H9 (cell line): ENCODE measurements at regions not wholly inside any gene's neighbourhood (a gene's known extent, or its start where the extent isn't known, plus 50 kb on each side); places are given as distances from the start of the nearest gene placed in this dataset.

ENCODE experiments used
- DNase-seq: peaks from one replicate; pipeline ENCODE4 v3.0.0-alpha.2; 2017
- H2AFZ ChIP-seq: one replicate; pipeline ENCODE4 v1.6.1; 2013; ENCODE audit warnings: mild to moderate bottlenecking, low read length, control low read depth, moderate library complexity
- H2AK5ac ChIP-seq: 2 replicates; pipeline ENCODE4 v1.6.1; 2013; ENCODE audit warnings: low read length, control low read depth, mixed read lengths; ENCODE audit not compliant: insufficient read length
- H2BK120ac ChIP-seq: one replicate; pipeline ENCODE4 v1.6.1; 2013; ENCODE audit warnings: low read depth, mild to moderate bottlenecking, low read length, control low read depth, inconsistent platforms; ENCODE audit not compliant: poor library complexity, severe bottlenecking
- H2BK12ac ChIP-seq: 2 replicates; pipeline ENCODE4 v1.6.1; 2013; ENCODE audit warnings: low read length, control low read depth, mixed read lengths, low read depth; ENCODE audit not compliant: insufficient read length
- H2BK15ac ChIP-seq: 2 replicates; pipeline ENCODE4 v1.6.1; 2013; ENCODE audit warnings: low read depth, low read length, control low read depth
- H2BK20ac ChIP-seq: one replicate; pipeline ENCODE4 v1.6.1; 2013; ENCODE audit warnings: low read depth, mild to moderate bottlenecking, low read length, control low read depth, inconsistent platforms; ENCODE audit not compliant: poor library complexity, severe bottlenecking
- H2BK5ac ChIP-seq: 2 replicates; pipeline ENCODE4 v1.6.1; 2013; ENCODE audit warnings: low read length, control low read depth, mixed read lengths; ENCODE audit not compliant: insufficient read length
- H3K14ac ChIP-seq: 2 replicates; pipeline ENCODE4 v1.6.1; 2013; ENCODE audit warnings: low read length, control low read depth; ENCODE audit not compliant: insufficient read depth
- H3K18ac ChIP-seq: 2 replicates; pipeline ENCODE4 v1.6.1; 2013; ENCODE audit warnings: low read depth, mild to moderate bottlenecking, mixed read lengths, low read length, control low read depth; ENCODE audit not compliant: insufficient read length
- H3K23ac ChIP-seq: 2 replicates; pipeline ENCODE4 v1.6.1; 2013; ENCODE audit warnings: low read length, control low read depth, mixed read lengths, low read depth; ENCODE audit not compliant: insufficient read length
- H3K23me2 ChIP-seq: 2 replicates; pipeline ENCODE4 v1.6.1; 2013; ENCODE audit warnings: low read depth, mild to moderate bottlenecking, mixed read lengths, low read length, control low read depth; ENCODE audit not compliant: insufficient read length, poor library complexity, severe bottlenecking
- H3K27ac ChIP-seq: 2 replicates; pipeline ENCODE4 v1.5.1; 2013; ENCODE audit warnings: low read length, control low read depth, mixed read lengths, low read depth; ENCODE audit not compliant: insufficient read length
- H3K27me3 ChIP-seq: 2 replicates; pipeline ENCODE4 v1.6.1; 2013; ENCODE audit warnings: low read length, control low read depth, inconsistent platforms; ENCODE audit not compliant: insufficient read depth
- H3K4ac ChIP-seq: 2 replicates; pipeline ENCODE4 v1.6.1; 2013; ENCODE audit warnings: low read depth, mild to moderate bottlenecking, control low read depth, inconsistent platforms, low read length, moderate library complexity
- H3K4me1 ChIP-seq: 2 replicates; pipeline ENCODE4 v1.6.1; 2013; ENCODE audit warnings: low read length, control low read depth, inconsistent platforms; ENCODE audit not compliant: insufficient read depth
- H3K4me2 ChIP-seq: 2 replicates; pipeline ENCODE4 v1.6.1; 2013; ENCODE audit warnings: low read length, control low read depth, mixed read lengths; ENCODE audit not compliant: insufficient read length, insufficient read depth
- H3K56ac ChIP-seq: 2 replicates; pipeline ENCODE4 v1.6.1; 2013; ENCODE audit warnings: low read depth, mild to moderate bottlenecking, mixed read lengths, low read length, control low read depth; ENCODE audit not compliant: insufficient read length
- H3K79me1 ChIP-seq: 2 replicates; pipeline ENCODE4 v1.6.1; 2013; ENCODE audit warnings: low read depth, mild to moderate bottlenecking, moderate library complexity, low read length, control low read depth, inconsistent platforms; ENCODE audit not compliant: insufficient read depth, poor library complexity, severe bottlenecking
- H3K79me2 ChIP-seq: 2 replicates; pipeline ENCODE4 v1.6.1; 2013; ENCODE audit warnings: low read length, control low read depth, inconsistent platforms; ENCODE audit not compliant: insufficient read depth
- H3K9ac ChIP-seq: 2 replicates; pipeline ENCODE4 v1.6.1; 2013; ENCODE audit warnings: low read length, control low read depth, mixed read lengths; ENCODE audit not compliant: insufficient read length; ENCODE audit errors: extremely low read depth
- H3K9me3 ChIP-seq: one replicate; pipeline ENCODE4 v1.6.1; 2013; ENCODE audit warnings: low read depth, low read length, inconsistent platforms; ENCODE audit not compliant: control insufficient read depth
- H3T11ph ChIP-seq: one replicate; pipeline ENCODE4 v1.6.1; 2013; ENCODE audit warnings: mild to moderate bottlenecking, low read length, control low read depth, inconsistent platforms
- H4K20me1 ChIP-seq: one replicate; pipeline ENCODE4 v1.6.1; 2013; ENCODE audit not compliant: control insufficient read depth, insufficient read length, insufficient read depth
- H4K5ac ChIP-seq: 2 replicates; pipeline ENCODE4 v1.6.1; 2013; ENCODE audit warnings: low read depth, mild to moderate bottlenecking, mixed read lengths, low read length, control low read depth; ENCODE audit not compliant: insufficient read length
- H4K8ac ChIP-seq: replicated peaks from 2 replicates; pipeline ENCODE4 v1.6.1; 2013; ENCODE audit warnings: low read length, control low read depth, mixed read lengths, low read depth; ENCODE audit not compliant: insufficient read length
- H4K91ac ChIP-seq: 2 replicates; pipeline ENCODE4 v1.6.1; 2013; ENCODE audit warnings: low read depth, mild to moderate bottlenecking, moderate library complexity, mixed read lengths, low read length, control low read depth; ENCODE audit not compliant: insufficient read length
- H3K27ac Mint-ChIP-seq, 3 experiments: 2 replicates in 2 of 3; 3 replicates in 1 of 3; pipeline ENCODE4 v1.8.0; 2020 to 2021; ENCODE audit warnings: mixed read lengths in 3 of 3, mild to moderate bottlenecking in 1 of 3, moderate library complexity in 1 of 3
- H3K27me3 Mint-ChIP-seq: 2 replicates; pipeline ENCODE4 v1.8.0; 2021; ENCODE audit warnings: low read depth, mild to moderate bottlenecking, moderate library complexity, mixed read lengths
- H3K36me3 Mint-ChIP-seq, 3 experiments: 2 replicates in 2 of 3; 3 replicates in 1 of 3; pipeline ENCODE4 v1.8.0; 2020 to 2021; ENCODE audit warnings: low read depth in 3 of 3, mixed read lengths in 3 of 3; ENCODE audit not compliant: insufficient read depth in 1 of 3
- H3K4me1 Mint-ChIP-seq, 2 experiments: 2 replicates each; pipeline ENCODE4 v1.8.0; 2020; ENCODE audit warnings: mixed read lengths in 2 of 2
- H3K4me3 Mint-ChIP-seq, 2 experiments: 2 replicates in 1 of 2; 3 replicates in 1 of 2; pipeline ENCODE4 v1.8.0; 2020 to 2021; ENCODE audit warnings: mild to moderate bottlenecking in 2 of 2, mixed read lengths in 2 of 2, moderate library complexity in 1 of 2
- H3K9me3 Mint-ChIP-seq, 2 experiments: 2 replicates in 1 of 2; 3 replicates in 1 of 2; pipeline ENCODE4 v1.8.0; 2020; ENCODE audit warnings: mild to moderate bottlenecking in 2 of 2, mixed read lengths in 2 of 2, moderate library complexity in 1 of 2
- CTCF ChIP-seq: fragments of 200-600 bp; sonication (generic); conservative IDR thresholded peaks from 3 replicates; pipeline ENCODE4 v1.8.0; 2021; ENCODE audit warnings: antibody characterized with exemption, mild to moderate bottlenecking
- WGBS: extraction: QIAGEN DNeasy Blood & Tissue Kit; methylation state at CpG from one replicate; pipeline ENCODE4 v1.1.7; 2013; ENCODE audit warnings: missing lambda C conversion rate, low lambda C conversion rate, mixed read lengths; ENCODE audit not compliant: insufficient read length; ENCODE audit errors: extremely low coverage; 5-methylcytosine and 5-hydroxymethylcytosine counted together

GRCh38 chr11:20274031-20274430 is 89.5 kb upstream of the HTATIP2 start:
- Histone ChIP-seq H2BK12ac (no peak overlapping the region), H3K14ac (no peak overlapping the region), H2BK15ac (no peak overlapping the region), H3K79me2 (no peaks in the 10 kb centered on the region), H3K56ac (no peak overlapping the region), H2BK120ac (no peak overlapping the region), H3K23me2 (no peaks in the 10 kb centered on the region), H3K27me3 (no peaks in the 10 kb centered on the region), H3K9ac (no peak overlapping the region), H3K4me2 (no peak overlapping the region), H4K8ac (no peak overlapping the region), H3K23ac (no peak overlapping the region), H3T11ph (no peak overlapping the region), H3K4me1 (no peaks in the 10 kb centered on the region), H3K18ac (no peak overlapping the region), H2AK5ac (no peak overlapping the region), H2BK5ac (no peak overlapping the region), H2AFZ (no peak overlapping the region), H4K20me1 (no peaks in the 10 kb centered on the region), H3K79me1 (no peaks in the 10 kb centered on the region), H3K27ac (no peak overlapping the region), H4K5ac (no peak overlapping the region), H2BK20ac (no peak overlapping the region), H4K91ac (no peak overlapping the region), H3K9me3 (no peaks in the 10 kb centered on the region), H3K4ac (no peak overlapping the region)
- no peak for TF ChIP-seq CTCF
- Mint-ChIP-seq H3K27me3 (peaks cover 13% of the 10 kb centered on the region), H3K4me1 (peaks cover 13 to 29% of the 10 kb centered on the region in 2 experiments), H3K4me3 (no peak overlapping the region), H3K9me3 (no peaks in the 10 kb centered on the region; a peak in 1 of 5 replicates), H3K36me3 (no peaks in the 10 kb centered on the region), H3K27ac (no peak overlapping the region)
- no peak for DNase-seq
- WGBS = no CpG with 5 or more reads among the region's 5 CpGs
